H9 (cell line): ENCODE measurements at regions not wholly inside any gene's neighbourhood (a gene's known extent, or its start where the extent isn't known, plus 50 kb on each side); places are given as distances from the start of the nearest gene placed in this dataset.

ENCODE experiments used
- DNase-seq: peaks from one replicate; pipeline ENCODE4 v3.0.0-alpha.2; 2017
- H2AFZ ChIP-seq: one replicate; pipeline ENCODE4 v1.6.1; 2013; ENCODE audit warnings: mild to moderate bottlenecking, low read length, control low read depth, moderate library complexity
- H2AK5ac ChIP-seq: 2 replicates; pipeline ENCODE4 v1.6.1; 2013; ENCODE audit warnings: low read length, control low read depth, mixed read lengths; ENCODE audit not compliant: insufficient read length
- H2BK120ac ChIP-seq: one replicate; pipeline ENCODE4 v1.6.1; 2013; ENCODE audit warnings: low read depth, mild to moderate bottlenecking, low read length, control low read depth, inconsistent platforms; ENCODE audit not compliant: poor library complexity, severe bottlenecking
- H2BK12ac ChIP-seq: 2 replicates; pipeline ENCODE4 v1.6.1; 2013; ENCODE audit warnings: low read length, control low read depth, mixed read lengths, low read depth; ENCODE audit not compliant: insufficient read length
- H2BK15ac ChIP-seq: 2 replicates; pipeline ENCODE4 v1.6.1; 2013; ENCODE audit warnings: low read depth, low read length, control low read depth
- H2BK20ac ChIP-seq: one replicate; pipeline ENCODE4 v1.6.1; 2013; ENCODE audit warnings: low read depth, mild to moderate bottlenecking, low read length, control low read depth, inconsistent platforms; ENCODE audit not compliant: poor library complexity, severe bottlenecking
- H2BK5ac ChIP-seq: 2 replicates; pipeline ENCODE4 v1.6.1; 2013; ENCODE audit warnings: low read length, control low read depth, mixed read lengths; ENCODE audit not compliant: insufficient read length
- H3K14ac ChIP-seq: 2 replicates; pipeline ENCODE4 v1.6.1; 2013; ENCODE audit warnings: low read length, control low read depth; ENCODE audit not compliant: insufficient read depth
- H3K18ac ChIP-seq: 2 replicates; pipeline ENCODE4 v1.6.1; 2013; ENCODE audit warnings: low read depth, mild to moderate bottlenecking, mixed read lengths, low read length, control low read depth; ENCODE audit not compliant: insufficient read length
- H3K23ac ChIP-seq: 2 replicates; pipeline ENCODE4 v1.6.1; 2013; ENCODE audit warnings: low read length, control low read depth, mixed read lengths, low read depth; ENCODE audit not compliant: insufficient read length
- H3K23me2 ChIP-seq: 2 replicates; pipeline ENCODE4 v1.6.1; 2013; ENCODE audit warnings: low read depth, mild to moderate bottlenecking, mixed read lengths, low read length, control low read depth; ENCODE audit not compliant: insufficient read length, poor library complexity, severe bottlenecking
- H3K27ac ChIP-seq: 2 replicates; pipeline ENCODE4 v1.5.1; 2013; ENCODE audit warnings: low read length, control low read depth, mixed read lengths, low read depth; ENCODE audit not compliant: insufficient read length
- H3K27me3 ChIP-seq: 2 replicates; pipeline ENCODE4 v1.6.1; 2013; ENCODE audit warnings: low read length, control low read depth, inconsistent platforms; ENCODE audit not compliant: insufficient read depth
- H3K4ac ChIP-seq: 2 replicates; pipeline ENCODE4 v1.6.1; 2013; ENCODE audit warnings: low read depth, mild to moderate bottlenecking, control low read depth, inconsistent platforms, low read length, moderate library complexity
- H3K4me1 ChIP-seq: 2 replicates; pipeline ENCODE4 v1.6.1; 2013; ENCODE audit warnings: low read length, control low read depth, inconsistent platforms; ENCODE audit not compliant: insufficient read depth
- H3K4me2 ChIP-seq: 2 replicates; pipeline ENCODE4 v1.6.1; 2013; ENCODE audit warnings: low read length, control low read depth, mixed read lengths; ENCODE audit not compliant: insufficient read length, insufficient read depth
- H3K56ac ChIP-seq: 2 replicates; pipeline ENCODE4 v1.6.1; 2013; ENCODE audit warnings: low read depth, mild to moderate bottlenecking, mixed read lengths, low read length, control low read depth; ENCODE audit not compliant: insufficient read length
- H3K79me1 ChIP-seq: 2 replicates; pipeline ENCODE4 v1.6.1; 2013; ENCODE audit warnings: low read depth, mild to moderate bottlenecking, moderate library complexity, low read length, control low read depth, inconsistent platforms; ENCODE audit not compliant: insufficient read depth, poor library complexity, severe bottlenecking
- H3K79me2 ChIP-seq: 2 replicates; pipeline ENCODE4 v1.6.1; 2013; ENCODE audit warnings: low read length, control low read depth, inconsistent platforms; ENCODE audit not compliant: insufficient read depth
- H3K9ac ChIP-seq: 2 replicates; pipeline ENCODE4 v1.6.1; 2013; ENCODE audit warnings: low read length, control low read depth, mixed read lengths; ENCODE audit not compliant: insufficient read length; ENCODE audit errors: extremely low read depth
- H3K9me3 ChIP-seq: one replicate; pipeline ENCODE4 v1.6.1; 2013; ENCODE audit warnings: low read depth, low read length, inconsistent platforms; ENCODE audit not compliant: control insufficient read depth
- H3T11ph ChIP-seq: one replicate; pipeline ENCODE4 v1.6.1; 2013; ENCODE audit warnings: mild to moderate bottlenecking, low read length, control low read depth, inconsistent platforms
- H4K20me1 ChIP-seq: one replicate; pipeline ENCODE4 v1.6.1; 2013; ENCODE audit not compliant: control insufficient read depth, insufficient read length, insufficient read depth
- H4K5ac ChIP-seq: 2 replicates; pipeline ENCODE4 v1.6.1; 2013; ENCODE audit warnings: low read depth, mild to moderate bottlenecking, mixed read lengths, low read length, control low read depth; ENCODE audit not compliant: insufficient read length
- H4K8ac ChIP-seq: replicated peaks from 2 replicates; pipeline ENCODE4 v1.6.1; 2013; ENCODE audit warnings: low read length, control low read depth, mixed read lengths, low read depth; ENCODE audit not compliant: insufficient read length
- H4K91ac ChIP-seq: 2 replicates; pipeline ENCODE4 v1.6.1; 2013; ENCODE audit warnings: low read depth, mild to moderate bottlenecking, moderate library complexity, mixed read lengths, low read length, control low read depth; ENCODE audit not compliant: insufficient read length
- H3K27ac Mint-ChIP-seq, 3 experiments: 2 replicates in 2 of 3; 3 replicates in 1 of 3; pipeline ENCODE4 v1.8.0; 2020 to 2021; ENCODE audit warnings: mixed read lengths in 3 of 3, mild to moderate bottlenecking in 1 of 3, moderate library complexity in 1 of 3
- H3K27me3 Mint-ChIP-seq: 2 replicates; pipeline ENCODE4 v1.8.0; 2021; ENCODE audit warnings: low read depth, mild to moderate bottlenecking, moderate library complexity, mixed read lengths
- H3K36me3 Mint-ChIP-seq, 3 experiments: 2 replicates in 2 of 3; 3 replicates in 1 of 3; pipeline ENCODE4 v1.8.0; 2020 to 2021; ENCODE audit warnings: low read depth in 3 of 3, mixed read lengths in 3 of 3; ENCODE audit not compliant: insufficient read depth in 1 of 3
- H3K4me1 Mint-ChIP-seq, 2 experiments: 2 replicates each; pipeline ENCODE4 v1.8.0; 2020; ENCODE audit warnings: mixed read lengths in 2 of 2
- H3K4me3 Mint-ChIP-seq, 2 experiments: 2 replicates in 1 of 2; 3 replicates in 1 of 2; pipeline ENCODE4 v1.8.0; 2020 to 2021; ENCODE audit warnings: mild to moderate bottlenecking in 2 of 2, mixed read lengths in 2 of 2, moderate library complexity in 1 of 2
- H3K9me3 Mint-ChIP-seq, 2 experiments: 2 replicates in 1 of 2; 3 replicates in 1 of 2; pipeline ENCODE4 v1.8.0; 2020; ENCODE audit warnings: mild to moderate bottlenecking in 2 of 2, mixed read lengths in 2 of 2, moderate library complexity in 1 of 2
- CTCF ChIP-seq: fragments of 200-600 bp; sonication (generic); conservative IDR thresholded peaks from 3 replicates; pipeline ENCODE4 v1.8.0; 2021; ENCODE audit warnings: antibody characterized with exemption, mild to moderate bottlenecking
- WGBS: extraction: QIAGEN DNeasy Blood & Tissue Kit; methylation state at CpG from one replicate; pipeline ENCODE4 v1.1.7; 2013; ENCODE audit warnings: missing lambda C conversion rate, low lambda C conversion rate, mixed read lengths; ENCODE audit not compliant: insufficient read length; ENCODE audit errors: extremely low coverage; 5-methylcytosine and 5-hydroxymethylcytosine counted together

DNA sequence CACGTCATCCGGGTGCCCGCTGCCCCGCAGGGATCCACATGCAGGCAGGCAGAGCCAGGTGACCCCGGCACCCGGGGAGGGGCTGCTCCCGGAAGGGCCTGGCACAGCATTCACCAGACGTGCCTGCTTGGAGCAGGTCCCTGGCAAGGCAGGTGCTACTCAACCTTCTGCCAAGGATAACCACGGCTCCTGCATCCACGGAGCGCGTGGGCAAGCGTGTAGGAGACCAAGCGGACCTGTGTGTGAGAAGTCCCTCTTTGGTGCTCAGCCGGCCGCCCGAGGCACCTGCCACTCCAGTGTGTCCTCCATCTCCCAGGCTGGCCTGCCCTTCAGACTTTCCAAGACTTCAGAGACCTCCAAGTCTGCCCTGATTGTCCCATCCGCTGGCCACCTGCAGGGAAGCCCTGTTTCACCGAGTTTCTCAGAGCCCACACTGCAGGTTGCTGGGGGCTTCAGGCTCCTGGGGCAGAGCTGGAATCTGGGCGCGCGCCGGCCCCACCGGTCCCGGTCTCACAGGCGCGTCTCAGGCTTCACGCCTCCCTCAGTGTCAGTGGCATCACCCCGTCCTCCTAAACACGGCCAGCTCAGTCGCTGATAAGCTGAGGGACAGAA is 124.3 kb downstream of the DLL1 start:
- no peak for DNase-seq
- Histone ChIP-seq H3K27me3 (no peaks in the 10 kb centered on the region), H3K27ac (no peak overlapping the region), H4K5ac (no peak overlapping the region), H2BK12ac (no peak overlapping the region), H3K4me1 (no peaks in the 10 kb centered on the region), H2BK15ac (no peak overlapping the region), H3K4me2 (no peak overlapping the region), H2BK5ac (no peak overlapping the region), H3K23ac (no peak overlapping the region), H2AK5ac (no peak overlapping the region), H3T11ph (no peak overlapping the region), H3K9me3 (peaks cover 7% of the 10 kb centered on the region), H3K23me2 (no peaks in the 10 kb centered on the region), H4K91ac (no peak overlapping the region), H4K8ac (no peak overlapping the region), H3K56ac (no peak overlapping the region), H2AFZ (no peak overlapping the region), H3K9ac (no peak overlapping the region), H2BK120ac (no peak overlapping the region), H3K18ac (no peak overlapping the region), H4K20me1 (no peaks in the 10 kb centered on the region), H3K79me2 (no peaks in the 10 kb centered on the region), H3K14ac (no peak overlapping the region), H2BK20ac (no peak overlapping the region), H3K4ac (no peak overlapping the region), H3K79me1 (no peaks in the 10 kb centered on the region)
- WGBS: no CpG with 5 or more reads among the region's 31 CpGs
- H3K4me3 Mint-ChIP-seq: no peak overlapping the region
- TF ChIP-seq CTCF: no peak
- H3K27ac Mint-ChIP-seq: no peak overlapping the region
- peaks cover 3 to 13% (median 10%) of the 10 kb centered on the region in 3 experiments; a peak in 5 of 7 replicates for H3K36me3 Mint-ChIP-seq
- H3K27me3 Mint-ChIP-seq: peaks cover 11% of the 10 kb centered on the region
- peaks cover 41 to 52% of the 10 kb centered on the region in 2 experiments for H3K9me3 Mint-ChIP-seq
- peaks cover 0 to 3% of the 10 kb centered on the region in 2 experiments; a peak in 1 of 4 replicates for H3K4me1 Mint-ChIP-seq
